Superior temporal gyrus (tissue), 1 donor: ENCODE measurements at regions not wholly inside any gene's neighbourhood (a gene's known extent, or its start where the extent isn't known, plus 50 kb on each side); places are given as distances from the start of the nearest gene placed in this dataset.

ENCODE experiments used
- DNase-seq: peaks from one replicate; pipeline ENCODE4 v3.0.0-alpha.2; 2016; ENCODE audit errors: extremely low spot score

DNA sequence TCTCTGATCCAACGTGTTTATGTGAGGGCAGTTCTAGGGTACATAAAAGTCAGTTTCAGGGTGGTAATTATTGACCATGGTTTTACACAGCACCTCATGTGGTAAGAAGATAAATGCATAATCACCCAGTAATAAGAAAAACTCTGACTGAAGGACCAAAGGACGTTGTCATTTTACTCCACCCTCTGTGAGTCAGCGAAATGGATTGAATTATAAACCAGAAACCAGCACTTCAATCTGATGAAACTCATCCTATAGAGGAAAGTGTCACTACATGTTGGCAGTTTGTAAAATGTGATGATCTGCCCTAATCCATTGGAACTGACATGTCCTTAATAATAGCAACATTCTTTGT, 406.8 kb downstream of the KLF5 start:
- no peak for DNase-seq

DNA sequence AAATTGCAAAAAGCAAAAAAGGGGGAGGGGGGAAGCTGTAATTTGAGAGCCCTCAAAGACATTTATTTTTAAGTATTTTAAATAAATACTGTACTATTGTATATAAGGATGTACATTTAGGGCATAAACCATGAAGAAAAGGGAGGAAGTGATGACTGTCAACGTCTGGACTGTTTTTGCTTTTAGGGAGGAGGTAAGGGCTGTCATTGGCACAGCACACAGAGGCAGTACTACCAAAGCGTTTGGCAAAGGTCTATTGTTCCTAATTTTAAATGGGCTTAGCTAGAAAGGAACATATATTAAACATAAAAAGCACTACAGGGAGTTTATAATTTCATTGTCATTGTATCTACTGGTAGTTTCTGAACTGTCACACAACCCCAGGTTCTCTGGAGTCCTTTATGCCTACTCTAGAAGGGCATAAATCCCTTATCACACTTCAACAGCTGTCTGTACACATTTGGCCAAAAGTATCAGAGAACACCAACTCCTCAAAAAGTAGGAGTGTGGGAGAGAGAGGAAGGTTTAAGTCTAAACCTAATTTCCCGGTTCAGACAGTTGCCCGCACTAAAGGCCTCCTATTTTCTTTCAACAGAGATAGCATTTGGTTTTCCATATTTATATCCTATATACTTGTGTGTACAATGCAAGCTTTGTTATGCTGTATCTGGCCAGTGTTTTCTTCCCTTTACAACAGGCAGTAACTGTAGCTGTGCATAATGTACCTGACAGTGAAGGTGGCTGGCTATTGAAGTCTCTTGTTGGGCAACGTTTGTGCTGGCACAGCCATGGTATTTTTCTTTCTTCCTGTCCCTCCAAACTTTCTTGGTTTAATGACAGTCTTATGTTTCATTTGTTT, 406.2 kb downstream of the KLF5 start:
- no peak for DNase-seq

DNA sequence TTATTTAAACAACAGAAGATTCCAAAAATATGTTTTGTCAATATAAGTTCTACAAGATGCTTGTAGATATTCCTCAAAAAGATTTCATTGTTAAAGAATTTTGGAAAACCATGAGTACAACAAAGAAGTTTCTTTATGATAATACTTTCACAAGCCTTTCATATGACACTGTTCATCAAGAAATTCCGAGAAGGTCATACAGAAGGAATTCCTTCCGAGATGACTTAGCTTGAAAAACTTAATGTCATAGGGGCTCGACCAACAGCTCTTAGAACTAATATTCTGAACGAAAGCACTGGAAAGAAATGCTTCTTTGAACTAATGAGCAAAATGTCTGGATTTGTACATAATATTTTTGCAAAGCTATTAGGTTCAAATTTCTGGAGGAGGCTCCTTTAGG, 403.4 kb downstream of the KLF5 start:
- no peak for DNase-seq

DNA sequence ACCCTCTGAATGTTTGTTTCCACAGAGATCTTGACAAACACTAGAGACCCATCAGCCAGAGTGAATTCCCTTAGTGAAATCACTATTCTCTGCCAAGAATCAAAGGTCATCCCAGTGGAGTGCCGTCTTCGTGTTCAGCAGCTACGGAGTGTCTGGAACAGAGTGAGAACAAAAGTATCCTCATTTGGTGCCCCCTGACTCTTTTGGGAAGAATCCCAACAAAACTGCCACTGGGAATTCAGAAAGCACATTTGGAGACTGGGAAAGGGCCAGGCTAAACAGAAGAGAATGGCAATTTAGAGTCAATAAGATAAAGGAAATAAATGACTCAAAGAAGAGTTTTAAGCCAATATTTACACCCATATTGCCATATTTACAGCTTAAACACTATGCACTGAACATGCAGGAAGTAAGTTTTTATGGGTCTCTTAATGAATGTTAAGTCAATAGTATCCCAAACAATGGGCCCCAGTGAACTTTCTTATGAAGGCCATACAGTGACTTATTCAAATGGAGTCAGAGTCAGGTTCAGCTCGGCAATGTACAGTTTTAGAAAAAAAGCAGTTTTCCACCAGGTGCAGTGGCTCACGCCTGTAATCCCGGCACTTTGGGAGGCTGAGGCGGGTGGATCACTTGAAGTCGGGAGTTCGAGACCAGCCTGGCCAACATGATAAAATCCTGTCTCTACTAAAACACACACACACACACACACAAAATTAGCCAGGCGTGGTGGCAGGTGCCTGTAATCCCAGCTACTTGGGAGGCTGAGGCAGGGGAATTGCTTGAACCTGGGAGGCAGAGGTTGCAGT, 392.6 kb downstream of the KLF5 start:
- no peak for DNase-seq

DNA sequence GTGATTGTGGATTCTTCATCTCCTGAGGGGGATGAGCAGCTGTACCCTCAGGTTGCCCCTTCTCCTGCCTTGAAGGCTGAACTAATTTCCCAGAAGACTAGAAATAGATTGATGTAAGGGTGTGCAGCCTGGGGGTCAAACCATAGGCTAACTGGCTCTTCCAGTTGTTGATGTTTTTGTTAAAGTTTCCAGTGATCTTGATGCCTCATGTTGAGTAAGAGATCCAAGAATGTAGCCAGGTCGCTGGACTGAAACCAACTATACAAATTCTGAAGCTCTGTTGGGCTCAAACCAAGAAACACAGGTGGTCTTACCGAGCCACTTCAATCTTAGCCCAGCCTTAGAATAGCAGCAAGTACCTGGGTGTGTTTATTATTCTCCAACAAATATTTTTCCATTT, 391.8 kb downstream of the KLF5 start:
- no peak for DNase-seq

DNA sequence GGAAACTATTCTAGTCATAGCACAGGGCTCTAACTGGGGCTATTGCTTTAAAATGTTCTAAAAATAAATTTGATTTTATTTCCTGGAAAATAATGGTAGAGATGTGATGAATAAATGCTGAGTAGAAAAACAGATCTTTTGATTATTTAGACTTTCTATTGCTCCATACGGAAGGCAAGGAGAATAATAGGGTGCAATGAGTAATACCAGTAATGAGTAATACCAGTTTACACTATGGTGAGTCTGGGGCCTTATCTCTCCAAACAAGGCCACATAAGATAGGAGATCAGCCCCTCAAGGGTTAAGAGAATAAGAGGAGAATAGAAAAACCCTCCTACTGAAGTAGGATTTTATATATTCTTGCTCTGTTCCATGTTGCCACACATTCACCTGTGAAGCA, 390.4 kb downstream of the KLF5 start:
- DNase-seq = no peak

DNA sequence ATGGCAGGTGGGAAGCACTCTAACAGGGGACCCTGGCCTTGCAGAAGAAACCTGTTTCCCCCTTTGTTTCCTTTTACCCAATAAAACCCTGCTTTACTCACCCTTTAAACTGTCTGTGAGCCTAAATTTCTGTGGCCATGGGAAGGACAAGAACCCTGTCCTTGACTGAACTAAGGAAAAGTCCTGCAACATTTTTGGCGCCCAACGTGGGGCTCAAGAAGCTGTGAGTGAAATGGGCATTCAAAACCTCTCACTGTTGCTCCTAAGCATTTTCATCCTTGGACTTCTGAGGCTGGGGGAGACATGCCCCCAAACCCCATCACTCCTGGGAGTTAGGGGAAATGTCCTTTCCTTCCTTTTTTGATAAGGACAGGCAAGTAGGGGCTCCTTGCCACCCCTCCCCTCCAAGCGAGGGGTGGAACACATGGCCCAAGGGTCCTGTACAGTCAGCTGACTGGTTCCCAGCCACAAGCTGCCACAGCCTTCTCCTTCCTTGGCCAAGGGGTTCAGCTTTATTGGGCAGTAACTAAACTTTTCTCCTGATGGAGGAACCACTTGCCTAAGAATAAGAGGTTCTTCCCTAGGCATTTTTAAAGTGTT, 381.6 kb downstream of the KLF5 start:
- DNase-seq = no peak

DNA sequence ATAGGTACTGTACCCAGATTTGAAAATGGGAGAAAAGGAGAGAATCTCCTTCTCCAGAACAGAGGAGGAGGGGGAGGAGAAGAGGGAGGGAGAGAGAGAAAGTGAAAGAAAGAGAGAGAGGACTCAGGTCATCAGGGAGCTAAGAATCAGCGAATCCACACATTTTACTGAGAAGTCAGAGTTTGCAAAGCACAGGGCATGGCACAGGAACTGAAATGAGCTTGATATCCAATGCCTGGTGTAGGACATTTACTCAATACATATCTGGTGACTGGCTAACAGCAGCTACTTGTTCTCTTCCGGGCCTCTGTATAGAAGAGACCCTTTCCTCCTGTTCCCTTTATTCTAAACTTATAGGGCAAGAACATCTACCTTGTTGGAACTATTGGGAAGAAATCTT, 375.1 kb downstream of the KLF5 start:
- no peak for DNase-seq

DNA sequence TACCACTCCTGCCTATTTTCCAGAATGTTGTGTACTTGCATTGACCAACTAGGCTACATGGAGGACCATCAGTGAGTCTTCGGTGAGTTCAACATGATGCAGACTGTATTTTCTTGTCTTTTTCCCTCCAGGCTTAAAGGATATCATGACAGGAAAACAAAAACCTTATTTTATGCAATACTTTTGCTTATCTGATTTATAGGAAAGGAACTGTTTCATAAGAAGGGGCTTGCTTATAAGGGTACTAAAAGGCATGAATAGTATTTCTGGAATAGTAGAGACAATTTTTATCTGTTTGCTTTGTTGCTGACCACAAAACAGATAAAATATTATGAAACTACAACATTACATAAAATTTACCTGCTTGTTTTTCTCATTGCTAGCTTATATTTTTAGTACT, 374.7 kb downstream of the KLF5 start:
- no peak for DNase-seq

DNA sequence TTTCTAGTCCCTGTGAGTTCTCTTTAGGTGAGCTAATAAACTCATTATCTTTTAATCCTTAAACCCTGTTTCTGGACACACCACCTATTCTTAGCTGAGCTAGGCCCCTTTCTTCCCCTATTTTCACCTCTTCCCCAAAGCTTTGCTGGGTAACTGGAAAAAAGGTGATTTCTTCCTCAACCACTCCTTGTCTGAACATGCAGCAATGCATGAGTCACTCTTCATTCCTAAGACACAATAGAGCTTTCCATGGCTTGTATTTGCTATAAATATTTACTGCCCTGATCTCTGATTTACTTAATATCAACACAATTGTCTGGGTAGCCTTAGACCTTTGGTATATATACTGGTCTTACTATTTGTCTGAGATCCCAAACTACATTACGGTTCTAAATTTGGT, 370.9 kb downstream of the KLF5 start:
- no peak for DNase-seq

DNA sequence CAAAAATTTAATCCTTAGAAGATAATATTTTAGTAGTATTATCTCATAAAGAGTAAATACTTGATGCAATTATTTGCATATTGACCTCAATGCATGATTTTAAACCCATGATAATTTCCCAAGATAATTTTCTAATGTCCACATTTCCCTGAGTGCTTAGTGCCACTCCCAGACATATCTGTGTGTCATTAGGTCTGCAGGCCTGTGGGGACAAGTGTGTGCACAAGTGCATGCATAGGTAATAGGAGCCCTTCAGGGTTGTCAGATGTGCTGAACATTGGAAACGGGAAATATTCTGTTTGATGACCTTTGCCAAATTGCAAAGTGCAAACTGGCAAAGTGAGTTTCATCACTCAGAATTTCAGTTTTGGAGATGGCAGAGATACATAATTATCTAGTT, 369.9 kb downstream of the KLF5 start:
- no peak for DNase-seq

DNA sequence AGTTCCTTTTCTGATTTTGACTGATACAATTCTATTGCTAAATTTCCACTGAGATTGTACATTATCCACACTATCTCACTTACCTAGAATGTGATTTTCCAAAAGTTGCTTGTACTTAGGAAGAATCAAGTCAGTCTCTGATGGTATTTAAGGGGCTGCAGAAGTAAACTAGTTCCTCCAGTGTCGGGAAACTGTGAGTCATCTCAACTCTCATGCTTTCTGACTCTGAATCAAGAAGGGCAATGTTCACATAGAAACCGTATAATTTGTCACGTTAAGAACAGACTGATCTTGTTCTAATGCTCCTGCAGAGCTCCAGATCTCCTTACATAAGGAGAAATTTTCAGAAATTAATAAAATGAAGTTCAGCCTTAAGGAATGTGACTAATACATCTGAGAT, 369.3 kb downstream of the KLF5 start:
- DNase-seq = no peak

DNA sequence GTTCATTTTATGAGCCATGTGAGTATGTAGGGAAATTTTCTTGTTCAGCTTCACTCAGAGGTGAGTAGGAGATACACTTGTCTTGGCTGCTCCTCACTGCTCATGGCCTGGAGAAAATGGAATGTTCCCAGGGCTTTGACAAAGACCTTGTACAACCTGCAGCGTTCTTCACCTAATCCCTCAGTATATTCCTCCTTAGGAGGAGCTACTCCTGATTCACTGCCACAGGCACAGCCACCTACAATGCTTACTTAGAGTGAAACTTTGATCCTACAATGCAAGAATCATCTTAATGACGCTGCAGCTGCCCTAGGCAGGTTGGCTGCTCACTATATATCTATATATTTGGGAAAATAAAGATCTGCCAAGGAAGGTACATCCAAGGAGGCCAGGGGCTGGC, 364.2 kb downstream of the KLF5 start:
- DNase-seq = no peak

DNA sequence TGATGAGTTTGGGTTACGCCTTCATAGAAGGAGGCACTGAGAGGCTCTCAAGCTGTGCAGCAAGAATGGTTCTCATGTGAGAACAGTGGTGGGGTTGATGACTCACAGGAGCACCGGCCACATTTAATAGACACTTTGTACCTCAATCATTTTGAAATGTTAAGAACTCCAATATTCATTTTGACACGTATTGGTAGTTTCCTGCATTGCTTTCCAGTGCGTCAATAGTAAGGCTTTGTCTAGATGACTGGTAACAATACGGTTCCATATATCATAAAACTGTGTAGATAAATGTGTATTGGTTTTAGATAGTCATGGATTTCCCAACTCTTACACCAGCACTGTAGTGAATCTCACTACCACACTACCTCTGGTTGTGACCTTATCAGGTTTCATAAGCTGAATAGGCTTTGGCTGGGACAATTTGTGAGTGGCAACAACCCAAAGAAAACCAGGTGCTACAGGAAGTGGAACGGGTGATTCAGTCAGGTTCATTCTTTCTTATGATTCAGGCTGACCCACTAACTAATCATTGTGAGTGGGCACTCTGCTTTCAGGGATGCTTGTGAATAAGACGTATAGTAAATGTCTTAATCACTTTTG, 362.6 kb downstream of the KLF5 start:
- no peak for DNase-seq

DNA sequence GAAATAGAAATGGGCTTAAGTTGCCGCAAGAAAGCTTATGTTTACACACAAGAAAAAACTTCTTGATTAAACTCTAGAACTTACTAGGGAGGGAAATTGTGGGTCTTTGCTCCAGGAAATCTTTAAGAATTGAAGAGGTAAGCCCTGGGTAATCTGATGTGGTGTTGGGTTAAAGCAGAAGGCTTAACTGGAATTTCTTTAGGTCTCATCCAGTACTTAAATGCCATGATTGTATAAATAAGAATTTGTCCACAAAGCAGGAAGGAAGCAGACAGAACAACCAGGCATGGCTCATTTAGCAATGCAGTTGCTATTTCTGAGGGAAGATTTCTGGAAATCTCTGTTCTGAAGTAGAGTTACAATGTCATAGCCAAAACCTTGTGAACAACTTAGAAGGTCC, 360.4 kb downstream of the KLF5 start:
- DNase-seq = no peak

DNA sequence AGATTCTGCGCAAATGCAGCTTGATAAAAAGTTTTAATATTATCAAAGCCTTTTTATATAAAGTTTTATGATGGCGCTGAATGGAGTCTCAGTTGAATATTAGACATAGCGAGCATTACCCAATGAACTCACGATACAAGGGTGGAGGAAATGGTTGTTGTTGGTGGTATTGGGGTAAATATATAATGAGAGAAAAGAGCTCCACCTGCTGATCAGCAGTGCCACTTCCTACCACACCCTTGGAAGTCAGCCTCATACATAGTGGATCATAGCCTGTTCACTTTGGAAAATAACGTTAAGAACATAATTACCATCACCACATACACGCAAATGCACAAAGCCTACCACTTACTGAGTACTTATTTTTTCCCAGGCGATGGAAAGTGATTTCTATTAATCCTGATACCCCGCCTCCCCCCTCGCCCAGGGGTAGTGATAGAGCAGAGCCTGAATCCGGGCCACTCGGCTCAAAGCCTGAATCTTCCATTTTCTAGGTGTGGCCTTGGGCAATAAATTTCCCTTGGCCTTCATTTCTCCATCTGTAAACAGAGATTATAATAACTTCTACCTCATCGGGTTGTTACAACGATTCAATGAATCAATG, 358.3 kb downstream of the KLF5 start:
- no peak for DNase-seq

DNA sequence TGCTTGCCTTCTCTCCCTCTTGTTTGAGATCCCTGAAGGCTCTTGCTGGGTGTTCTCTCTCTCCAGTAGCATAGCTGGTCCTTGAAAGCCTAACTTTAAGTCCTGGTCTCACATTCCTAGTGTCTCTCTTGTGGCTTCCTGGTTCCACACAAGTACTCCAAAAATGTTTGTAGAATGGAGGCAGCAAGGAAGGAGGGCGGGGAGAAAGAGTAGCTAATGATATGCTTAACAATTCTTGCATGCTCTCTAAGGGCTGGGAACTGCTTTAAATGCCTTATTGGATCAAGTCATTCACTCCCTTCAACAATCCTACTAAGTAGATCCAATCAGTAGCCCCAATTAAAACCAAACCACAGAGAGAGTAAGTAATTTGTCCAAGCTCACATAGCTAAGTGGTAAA, 357.3 kb downstream of the KLF5 start:
- no peak for DNase-seq

DNA sequence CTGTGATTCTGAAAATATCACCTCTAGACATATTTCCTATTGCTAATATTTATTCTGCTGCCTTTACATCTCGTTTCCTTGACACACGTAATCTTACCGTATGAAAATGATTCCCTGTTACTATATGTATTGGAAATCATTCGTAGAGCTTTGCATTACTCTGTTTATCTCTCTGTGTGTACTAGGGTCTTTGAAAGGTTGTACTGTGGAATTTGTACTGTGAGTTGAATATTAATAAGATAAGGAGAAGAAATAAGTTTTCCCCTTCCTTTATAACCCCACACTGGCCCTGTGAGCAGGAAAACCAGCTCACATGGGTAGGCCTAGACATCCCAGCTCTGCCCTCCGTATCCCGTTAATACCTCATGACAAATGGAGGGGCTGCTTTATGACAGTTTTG, 354.9 kb downstream of the KLF5 start:
- no peak for DNase-seq

DNA sequence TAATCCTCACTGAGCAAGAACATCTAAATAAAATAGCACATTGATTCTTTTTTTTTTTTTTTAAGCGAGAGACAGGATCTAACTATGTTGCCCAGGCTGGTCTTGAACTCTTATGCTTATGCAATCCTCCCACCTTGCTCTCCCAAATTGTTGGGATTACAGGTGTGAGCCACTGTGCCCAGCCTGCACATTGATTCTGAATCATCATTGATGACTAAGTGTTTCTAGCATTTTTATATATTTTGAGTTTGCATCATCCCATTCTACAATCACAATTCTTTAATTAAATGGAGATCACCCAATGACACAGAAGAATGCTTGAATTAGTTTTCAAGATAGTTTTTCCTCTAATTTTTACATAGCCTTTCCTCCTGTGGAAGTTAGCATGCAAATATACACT, 354.1 kb downstream of the KLF5 start:
- DNase-seq = no peak

DNA sequence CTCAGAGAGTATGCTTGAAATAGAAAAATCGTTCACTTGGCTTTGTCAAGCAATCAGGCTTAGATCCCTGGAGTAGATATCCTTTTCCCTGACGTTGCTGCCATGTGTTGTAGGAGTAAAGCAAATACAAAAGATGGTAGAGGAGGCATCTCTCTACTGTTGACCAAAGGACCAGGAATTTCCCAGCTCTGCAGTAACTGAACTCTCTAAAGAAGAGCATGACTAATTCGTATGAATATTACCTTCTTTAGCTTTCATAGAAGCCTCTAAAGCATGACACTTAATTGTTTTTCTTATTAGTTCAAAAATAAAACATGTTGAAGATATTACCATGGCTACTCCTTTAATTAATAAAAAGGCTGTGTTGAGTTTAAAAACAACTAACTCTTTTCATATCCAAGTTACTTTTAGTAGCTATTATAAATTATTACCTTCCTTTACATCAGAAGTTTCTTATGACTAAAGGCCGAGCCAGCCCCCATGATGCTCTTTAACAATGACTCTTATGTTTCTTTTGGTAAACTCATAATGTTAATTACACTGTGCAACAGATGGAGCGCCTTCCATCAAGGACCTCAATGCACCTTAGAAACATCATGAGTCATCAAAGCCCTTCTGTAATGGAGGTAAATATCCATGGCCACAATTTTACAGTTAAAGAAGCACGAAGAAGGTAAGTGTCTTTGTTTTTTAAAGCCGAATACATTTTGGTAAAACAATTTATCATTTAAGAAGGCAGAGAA, 352.4 kb downstream of the KLF5 start:
- DNase-seq = no peak

DNA sequence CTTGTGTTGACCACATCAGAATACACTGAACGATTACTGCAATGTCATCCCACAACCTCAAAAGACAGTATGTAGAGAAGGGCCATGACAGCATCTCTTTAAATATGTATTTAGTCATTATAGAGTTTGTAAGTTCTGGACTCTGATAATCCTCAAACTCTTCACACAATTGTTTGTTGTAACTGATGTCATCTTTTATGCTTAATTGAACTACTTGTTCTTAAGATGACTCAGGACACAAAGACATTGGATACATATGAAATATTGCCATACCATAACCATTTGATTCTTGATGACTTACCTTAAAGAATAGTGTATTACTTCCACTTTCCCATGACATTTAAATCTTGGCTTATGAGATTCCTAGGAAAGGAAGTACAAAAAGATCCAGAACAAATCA, 347.6 kb downstream of the KLF5 start:
- no peak for DNase-seq
